Transverse colon (tissue), 4 donors: ENCODE measurements at regions not wholly inside any gene's neighbourhood (a gene's known extent, or its start where the extent isn't known, plus 50 kb on each side); places are given as distances from the start of the nearest gene placed in this dataset.
A peak's percentile ranks its signal among the peaks of the same experiment; 100 is the strongest.

ENCODE experiments used
- DNase-seq: peaks from one replicate; pipeline ENCODE4 v3.0.0-alpha.2; 2019
- H3K27ac ChIP-seq, 4 donors: fragments of 200-600 bp; sonication (generic); 2 replicates each; pipeline ENCODE4 v1.5.1; 2016 to 2018; ENCODE audit warnings: inconsistent platforms in 4 of 4
- H3K27me3 ChIP-seq: fragments of 200-600 bp; sonication (generic); 2 replicates; pipeline ENCODE4 v1.5.1; 2017; ENCODE audit warnings: inconsistent platforms
- H3K36me3 ChIP-seq, 4 donors: fragments of 200-600 bp; sonication (generic); 2 replicates each; pipeline ENCODE4 v1.5.1; 2017 to 2019; ENCODE audit warnings: inconsistent platforms in 4 of 4
- H3K4me1 ChIP-seq, 4 donors: fragments of 200-600 bp; sonication (generic); 2 replicates each; pipeline ENCODE4 v1.5.1; 2017 to 2020; ENCODE audit warnings: inconsistent platforms in 4 of 4
- H3K4me3 ChIP-seq, 4 donors: fragments of 200-600 bp; sonication (generic); 1 replicate in 1 of 4; 2 replicates in 3 of 4; pipeline versions ENCODE4 v1.5.1 to v1.6.1; 2017 to 2019; ENCODE audit warnings: inconsistent platforms in 4 of 4
- H3K9me3 ChIP-seq, 2 donors: fragments of 200-600 bp; sonication (generic); 2 replicates each; pipeline ENCODE4 v1.5.1; 2017 to 2019; ENCODE audit warnings: inconsistent platforms in 2 of 2
- EP300 ChIP-seq: sonication (generic); formaldehyde crosslinking; IDR thresholded peaks from one replicate; pipeline ENCODE4 v1.6.1; 2017; ENCODE audit warnings: antibody characterized with exemption, low read depth
- POLR2A ChIP-seq: fragments of 450-650 bp; IDR thresholded peaks from one replicate; pipeline ENCODE4 v1.6.1; 2016; ENCODE audit warnings: antibody characterized with exemption, mild to moderate bottlenecking, moderate library complexity
- POLR2AphosphoS5 ChIP-seq, 3 donors: sonication (generic); formaldehyde crosslinking; IDR thresholded peaks; one replicate each; pipeline ENCODE4 v1.6.1; 2016; ENCODE audit warnings: antibody characterized with exemption in 3 of 3
- WGBS, 2 donors: methylation state at CpG; one replicate each; pipeline ENCODE4 v1.1.5; 2018; ENCODE audit warnings: low coverage in 1 of 2; 5-methylcytosine and 5-hydroxymethylcytosine counted together
- in situ Hi-C, 4 donors: fragments of 200-750 bp; cut with MboI; loops; one replicate each; pipeline versions ENCODE4 v1.15.0 to v1.15.1; 2017; ENCODE audit warnings: low sequenced_read_pairs in 3 of 4, low pct_ligation_motif_present in 1 of 4, low pct_unique_long_range_greater_than_20kb in 1 of 4
- intact Hi-C: fragments of 100-400 bp; cut with DNase I; formaldehyde crosslinking; loops from one replicate; pipeline ENCODE4 v1.15.1; 2023; ENCODE audit warnings: low total_unique reads
- TF ChIP-seq, protein P1 (sequence below), 5 experiments: fragments of 200-600 bp in 3 of 5; fragments of 450-650 bp in 2 of 5; sonication (generic) in 3 of 5; IDR thresholded peaks; 1 replicate in 2 of 5; 2 replicates in 3 of 5; pipeline ENCODE4 v1.5.1; 2016 to 2017; ENCODE audit warnings: antibody characterized with exemption in 5 of 5, inconsistent platforms in 3 of 5, mild to moderate bottlenecking in 2 of 5, moderate library complexity in 1 of 5

- WGBS, 2 donors = 49 to 52% methylated on average over 7 to 8 of the region's 8 CpGs
- in situ Hi-C loops = no loop called here
- Histone ChIP-seq H3K9me3 (no peaks in the 10 kb centered on the region), H3K36me3 (no peaks in the 10 kb centered on the region), H3K4me3 (no peak overlapping the region), H3K27me3 (no peaks in the 10 kb centered on the region), H3K4me1 (no peaks in the 10 kb centered on the region), H3K27ac (no peak overlapping the region)
- DNase-seq = no peak
- intact Hi-C loops = no loop called here
- no peak for TF ChIP-seq EP300
- TF ChIP-seq, protein P1, sequence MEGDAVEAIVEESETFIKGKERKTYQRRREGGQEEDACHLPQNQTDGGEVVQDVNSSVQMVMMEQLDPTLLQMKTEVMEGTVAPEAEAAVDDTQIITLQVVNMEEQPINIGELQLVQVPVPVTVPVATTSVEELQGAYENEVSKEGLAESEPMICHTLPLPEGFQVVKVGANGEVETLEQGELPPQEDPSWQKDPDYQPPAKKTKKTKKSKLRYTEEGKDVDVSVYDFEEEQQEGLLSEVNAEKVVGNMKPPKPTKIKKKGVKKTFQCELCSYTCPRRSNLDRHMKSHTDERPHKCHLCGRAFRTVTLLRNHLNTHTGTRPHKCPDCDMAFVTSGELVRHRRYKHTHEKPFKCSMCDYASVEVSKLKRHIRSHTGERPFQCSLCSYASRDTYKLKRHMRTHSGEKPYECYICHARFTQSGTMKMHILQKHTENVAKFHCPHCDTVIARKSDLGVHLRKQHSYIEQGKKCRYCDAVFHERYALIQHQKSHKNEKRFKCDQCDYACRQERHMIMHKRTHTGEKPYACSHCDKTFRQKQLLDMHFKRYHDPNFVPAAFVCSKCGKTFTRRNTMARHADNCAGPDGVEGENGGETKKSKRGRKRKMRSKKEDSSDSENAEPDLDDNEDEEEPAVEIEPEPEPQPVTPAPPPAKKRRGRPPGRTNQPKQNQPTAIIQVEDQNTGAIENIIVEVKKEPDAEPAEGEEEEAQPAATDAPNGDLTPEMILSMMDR (IDR thresholded peaks at IDR 0.05) = no peak
- no peak for TF ChIP-seq POLR2AphosphoS5 (IDR thresholded peaks at IDR 0.05)
- no peak for TF ChIP-seq POLR2A
These were observed 679.6 kb downstream of the IRX1 start for GRCh38 chr5:4275232-4275631.

DNA sequence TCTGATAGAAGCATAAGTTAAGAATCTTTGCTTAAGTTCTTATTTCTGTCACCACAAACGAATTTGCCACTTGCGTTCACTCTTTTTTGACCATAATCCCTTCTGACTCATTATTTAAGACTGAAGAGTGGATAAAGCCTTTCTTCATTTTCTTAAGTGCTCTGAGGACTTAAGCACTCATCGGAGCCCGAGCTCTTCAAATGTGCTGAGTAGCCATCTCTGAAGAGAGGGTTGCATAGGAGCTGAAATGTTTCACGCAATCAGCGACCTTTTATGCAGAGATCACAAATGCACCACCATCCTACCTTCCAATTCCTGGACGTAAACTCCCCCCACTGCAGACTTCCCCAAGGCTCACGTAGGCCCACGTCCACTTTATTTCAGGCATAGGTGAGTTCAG lies 699.2 kb downstream of the IRX1 start:
- TF ChIP-seq EP300 = no peak
- TF ChIP-seq POLR2A = no peak
- TF ChIP-seq POLR2AphosphoS5 (IDR thresholded peaks at IDR 0.05) = no peak
- TF ChIP-seq, protein P1 (IDR thresholded peaks at IDR 0.05) = no peak
- intact Hi-C loops (no loop called here), in situ Hi-C loops (no loop called here)
- DNase-seq = no peak
- Histone ChIP-seq H3K27ac (no peak overlapping the region), H3K27me3 (no peaks in the 10 kb centered on the region), H3K9me3 (no peaks in the 10 kb centered on the region), H3K4me3 (no peak overlapping the region), H3K4me1 (no peaks in the 10 kb centered on the region), H3K36me3 (no peaks in the 10 kb centered on the region)
- WGBS, 2 donors = 67 to 83% methylated on average over 2 to 9 of the region's 9 CpGs

- DNase-seq = no peak
- in situ Hi-C loops (no loop called here), intact Hi-C loops (no loop called here)
- WGBS, 2 donors = 33% methylated on average over 13 of the region's 13 CpGs; no CpG with 5 or more reads in 1 of the 2 donors
- Histone ChIP-seq H3K9me3 (no peaks in the 10 kb centered on the region), H3K27ac (no peak overlapping the region), H3K4me1 (no peaks in the 10 kb centered on the region), H3K36me3 (no peaks in the 10 kb centered on the region), H3K27me3 (no peaks in the 10 kb centered on the region), H3K4me3 (no peak overlapping the region)
- TF ChIP-seq POLR2A = no peak
- no peak for TF ChIP-seq POLR2AphosphoS5 (IDR thresholded peaks at IDR 0.05)
- TF ChIP-seq, protein P1 (IDR thresholded peaks at IDR 0.05) = peak; percentile 14 to 44 (median 14)
- no peak for TF ChIP-seq EP300
These were observed 700.2 kb downstream of the IRX1 start for GRCh38 chr5:4295663-4296339.

GRCh38 chr5:4306057-4306456 lies 710.4 kb downstream of the IRX1 start:
- Histone ChIP-seq H3K27ac (no peak overlapping the region), H3K4me1 (no peaks in the 10 kb centered on the region), H3K4me3 (no peak overlapping the region), H3K36me3 (no peaks in the 10 kb centered on the region), H3K27me3 (no peaks in the 10 kb centered on the region), H3K9me3 (no peaks in the 10 kb centered on the region)
- WGBS, 2 donors = 79 to 83% methylated on average over 1 to 4 of the region's 4 CpGs
- intact Hi-C loops (no loop called here), in situ Hi-C loops (no loop called here)
- TF ChIP-seq POLR2AphosphoS5 (IDR thresholded peaks at IDR 0.05) = no peak
- no peak for TF ChIP-seq EP300
- TF ChIP-seq, protein P1 (IDR thresholded peaks at IDR 0.05) = no peak
- TF ChIP-seq POLR2A = no peak
- DNase-seq = no peak
